Activated CD8-positive, alpha-beta memory T cell treated with anti-CD3 and anti-CD28 coated beads, Interleukin-2, amount 10 ng/mL, durations not matched to agents 7 days and 5 days (primary cell): ENCODE measurements at regions not wholly inside any gene's neighbourhood (a gene's known extent, or its start where the extent isn't known, plus 50 kb on each side); places are given as distances from the start of the nearest gene placed in this dataset.
A peak's percentile ranks its signal among the peaks of the same experiment; 100 is the strongest.
"Not testable (repeated sequence)": the region's sequence is repeated elsewhere in the genome, so short reads cannot be mapped to it uniquely, and the experiment has no call there.

ENCODE experiments used
- ATAC-seq: fragments of 150-1000 bp; cut with Tn5 transposase; one replicate; pipeline ENCODE4 v1.10.0; 2021; ENCODE audit warnings: moderate library complexity
- CTCF ChIA-PET: fragments of 350-600 bp; sonication (Branson Sonifier 250); formaldehyde crosslinking; loops from one replicate; lab custom pipeline; 2021; ENCODE audit warnings: antibody characterized with exemption; lab: Charles Lee
- DNase-seq: peaks from one replicate; pipeline ENCODE4 v3.0.0-alpha.2; 2020
- H3K27ac Mint-ChIP-seq: one replicate; pipeline ENCODE4 v1.8.0; 2021; ENCODE audit warnings: mild to moderate bottlenecking, mixed read lengths
- H3K27me3 Mint-ChIP-seq: one replicate; pipeline ENCODE4 v1.8.0; 2021; ENCODE audit warnings: mixed read lengths
- H3K36me3 Mint-ChIP-seq: one replicate; pipeline ENCODE4 v1.8.0; 2021; ENCODE audit warnings: mild to moderate bottlenecking, mixed read lengths
- H3K4me1 Mint-ChIP-seq: one replicate; pipeline ENCODE4 v1.8.0; 2021; ENCODE audit warnings: mixed read lengths
- H3K4me3 Mint-ChIP-seq: one replicate; pipeline ENCODE4 v1.8.0; 2021; ENCODE audit warnings: mild to moderate bottlenecking, moderate library complexity, mixed read lengths
- H3K9me3 Mint-ChIP-seq: one replicate; pipeline ENCODE4 v1.8.0; 2022; ENCODE audit warnings: low read depth, mixed read lengths

DNA sequence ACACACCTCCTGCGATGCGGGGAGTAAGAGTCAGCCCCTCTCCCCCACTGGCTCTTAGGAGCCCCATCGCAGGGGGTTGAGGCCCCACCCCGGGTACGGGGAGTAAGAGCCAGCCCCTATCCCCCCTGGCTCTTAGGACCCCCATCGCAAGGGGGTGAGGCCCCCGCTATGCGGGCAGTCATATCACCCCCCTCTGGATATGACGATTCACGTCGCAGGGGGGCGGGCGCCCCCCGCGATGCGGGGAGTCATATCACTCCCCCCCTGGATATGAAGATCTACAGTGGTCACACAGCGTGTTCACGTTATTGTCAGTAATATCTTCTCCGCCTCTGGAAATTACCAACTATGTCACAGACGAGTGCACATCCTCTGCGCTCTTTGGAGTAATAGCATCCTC lies 61.1 kb downstream of the DEFB131A start:
- H3K9me3 Mint-ChIP-seq, ATAC-seq, H3K36me3 Mint-ChIP-seq, H3K4me1 Mint-ChIP-seq, H3K27me3 Mint-ChIP-seq, H3K4me3 Mint-ChIP-seq, DNase-seq, CTCF ChIA-PET, H3K27ac Mint-ChIP-seq: not testable (repeated sequence)

DNA sequence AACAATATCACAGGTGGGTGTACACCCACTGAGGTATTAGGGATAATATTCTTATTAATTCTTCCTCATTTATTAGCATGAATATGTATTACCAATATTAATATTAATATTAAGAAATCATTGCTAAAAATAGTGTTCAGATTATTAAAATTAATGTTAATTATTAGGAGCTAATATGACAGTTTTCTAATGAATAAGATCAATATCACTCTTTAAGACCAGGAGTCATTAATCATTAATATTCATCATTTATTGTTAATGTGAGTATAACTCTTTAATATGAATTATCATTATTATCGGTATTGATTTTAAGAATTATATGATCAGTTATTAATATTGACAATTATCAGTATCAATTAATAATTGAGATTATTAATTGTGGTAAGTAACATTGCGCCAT lies 62.5 kb downstream of the DEFB131A start:
- DNase-seq, H3K4me1 Mint-ChIP-seq, ATAC-seq, H3K27ac Mint-ChIP-seq, H3K27me3 Mint-ChIP-seq, CTCF ChIA-PET, H3K9me3 Mint-ChIP-seq, H3K36me3 Mint-ChIP-seq, H3K4me3 Mint-ChIP-seq: not testable (repeated sequence)

DNA sequence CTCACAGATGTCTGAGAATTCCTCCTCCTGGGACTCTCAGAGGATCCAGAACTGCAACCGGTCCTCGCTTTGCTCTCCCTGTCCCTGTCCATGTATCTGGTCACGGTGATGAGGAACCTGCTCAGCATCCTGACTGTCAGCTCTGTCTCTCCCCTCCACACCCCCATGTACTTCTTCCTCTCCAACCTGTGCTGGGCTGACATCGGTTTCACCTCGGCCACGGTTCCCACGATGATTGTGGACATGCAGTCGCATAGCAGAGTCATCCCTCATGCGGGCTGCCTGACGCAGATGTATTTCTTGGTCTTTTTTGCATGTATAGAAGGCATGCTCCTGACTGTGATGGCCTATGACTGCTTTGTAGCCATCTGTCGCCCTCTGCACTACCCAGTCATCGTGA lies 68.7 kb downstream of the DEFB131A start:
- H3K9me3 Mint-ChIP-seq, CTCF ChIA-PET, DNase-seq, H3K27ac Mint-ChIP-seq, H3K4me1 Mint-ChIP-seq, ATAC-seq, H3K27me3 Mint-ChIP-seq, H3K36me3 Mint-ChIP-seq, H3K4me3 Mint-ChIP-seq: not testable (repeated sequence)

DNA sequence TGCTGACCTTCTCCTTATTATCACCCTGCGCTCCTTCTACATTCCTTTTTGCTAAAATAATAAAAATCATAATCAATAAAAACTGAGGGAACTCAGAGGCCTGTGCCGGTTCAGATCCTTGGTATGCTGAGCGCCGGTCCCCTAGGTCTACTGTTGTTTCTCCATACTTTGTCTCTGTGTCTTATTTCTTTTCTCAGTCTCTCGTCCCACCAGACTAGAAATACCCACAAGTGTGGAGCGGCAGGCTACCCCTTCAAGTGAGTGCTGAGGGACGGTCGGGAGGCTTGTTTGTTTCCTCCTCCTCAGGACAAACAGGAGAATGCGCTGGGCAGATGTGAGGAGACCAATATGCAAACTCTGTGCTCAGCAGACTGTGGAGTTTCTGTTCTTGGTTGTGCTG lies 75.4 kb downstream of the DEFB131A start:
- H3K4me3 Mint-ChIP-seq, DNase-seq, H3K9me3 Mint-ChIP-seq, H3K36me3 Mint-ChIP-seq, H3K27me3 Mint-ChIP-seq, H3K27ac Mint-ChIP-seq, ATAC-seq, H3K4me1 Mint-ChIP-seq, CTCF ChIA-PET: not testable (repeated sequence)

DNA sequence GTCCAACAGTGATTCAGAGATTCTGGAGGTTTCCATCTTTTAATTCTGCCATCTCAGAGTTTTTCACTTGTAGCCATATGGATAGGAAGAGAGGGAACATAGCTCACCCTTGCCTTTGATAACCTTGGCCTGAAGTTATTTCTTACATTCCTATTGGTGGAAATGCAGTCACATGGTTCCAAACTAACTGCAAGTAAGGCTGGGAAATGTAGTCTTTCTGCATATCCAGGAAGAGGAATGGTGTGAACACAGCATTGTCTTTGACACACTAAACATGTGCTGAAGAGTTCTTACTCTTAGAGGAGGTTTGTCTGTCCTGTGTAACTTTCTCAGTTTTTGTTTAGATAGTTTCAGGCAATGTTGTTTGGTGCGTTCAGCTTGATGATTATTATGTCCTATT lies 78.7 kb downstream of the DEFB131A start:
- CTCF ChIA-PET = interaction anchor here (1.2 kb wide), 1 partner anchor 10 kb away, joined by 4 read pairs; no protein-coding TSS in a partner anchor
- not testable (repeated sequence) for H3K36me3 Mint-ChIP-seq, H3K27me3 Mint-ChIP-seq, H3K4me1 Mint-ChIP-seq, DNase-seq, H3K4me3 Mint-ChIP-seq, H3K27ac Mint-ChIP-seq, H3K9me3 Mint-ChIP-seq, ATAC-seq

DNA sequence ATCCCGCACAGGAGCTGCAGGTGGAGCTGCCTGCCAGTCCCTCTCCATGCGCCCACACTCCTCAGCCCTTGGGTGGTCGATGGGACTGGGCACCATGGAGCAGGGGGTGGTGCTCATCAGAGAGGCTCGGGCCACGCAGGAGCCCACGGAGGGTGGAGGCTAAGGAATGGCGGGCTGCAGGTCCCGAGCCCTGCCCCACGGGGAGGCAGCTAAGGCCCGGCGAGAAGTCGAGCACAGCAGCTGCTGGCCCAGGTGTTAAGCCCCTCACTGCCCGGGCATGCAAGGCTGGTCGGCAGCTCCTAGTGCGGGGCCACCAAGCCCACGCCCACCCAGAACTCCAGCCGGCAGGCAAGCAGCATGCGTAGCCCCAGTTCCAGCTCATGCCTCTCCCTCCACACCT lies 80.2 kb downstream of the DEFB131A start:
- H3K4me3 Mint-ChIP-seq, CTCF ChIA-PET, ATAC-seq, H3K9me3 Mint-ChIP-seq, DNase-seq, H3K27ac Mint-ChIP-seq, H3K36me3 Mint-ChIP-seq, H3K4me1 Mint-ChIP-seq: not testable (repeated sequence)
- H3K27me3 Mint-ChIP-seq = peaks cover 11% of the 10 kb centered on the region

DNA sequence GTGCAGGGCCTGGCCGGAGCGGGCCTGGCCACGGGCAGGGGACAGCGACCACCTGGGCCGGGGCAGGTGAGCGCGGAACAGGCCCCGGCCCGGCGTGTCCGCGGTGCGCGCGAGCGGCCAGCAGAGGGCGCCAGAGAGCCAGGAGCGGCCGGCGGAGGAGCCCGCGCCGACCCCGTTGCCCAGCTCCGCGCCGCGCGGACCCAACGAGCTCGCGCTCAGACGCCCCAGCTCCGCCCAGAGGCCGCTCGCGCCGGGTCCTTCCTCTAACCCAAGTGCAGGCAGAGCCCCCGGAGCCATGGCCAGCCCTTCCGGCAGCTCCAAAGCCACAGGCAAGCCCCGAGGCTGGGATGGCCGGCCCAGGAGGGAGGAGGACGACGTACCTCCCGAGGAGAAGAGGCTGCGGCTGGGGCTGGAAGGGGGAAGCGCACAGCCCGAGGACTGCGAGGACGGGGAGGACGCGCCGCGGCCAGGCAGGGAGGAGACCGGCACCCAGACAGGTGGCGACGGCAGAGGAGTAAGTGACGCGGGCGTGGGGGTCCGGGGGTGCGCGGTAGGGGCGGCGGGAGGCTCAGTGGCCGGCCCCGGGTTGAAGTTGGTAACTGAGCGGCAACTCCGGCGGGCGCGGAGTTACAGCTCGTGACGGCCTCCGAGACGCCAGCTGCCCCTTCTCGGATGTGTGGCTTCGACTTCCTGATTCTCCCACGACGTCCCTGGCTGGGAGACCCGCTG lies 88.1 kb downstream of the DEFB131A start:
- H3K4me1 Mint-ChIP-seq, H3K27ac Mint-ChIP-seq, H3K36me3 Mint-ChIP-seq, H3K9me3 Mint-ChIP-seq: not testable (repeated sequence)
- CTCF ChIA-PET = interaction anchor here (0.8 to 2.0 kb wide), 7 partner anchors 10 to 216 kb away, joined by 3 to 9 read pairs (median 3); no protein-coding TSS in a partner anchor
- DNase-seq (peak; percentile 61), ATAC-seq (peak; percentile 69)
- H3K4me3 Mint-ChIP-seq = peak overlapping the region; percentile 20
- peaks cover 24% of the 10 kb centered on the region for H3K27me3 Mint-ChIP-seq

DNA sequence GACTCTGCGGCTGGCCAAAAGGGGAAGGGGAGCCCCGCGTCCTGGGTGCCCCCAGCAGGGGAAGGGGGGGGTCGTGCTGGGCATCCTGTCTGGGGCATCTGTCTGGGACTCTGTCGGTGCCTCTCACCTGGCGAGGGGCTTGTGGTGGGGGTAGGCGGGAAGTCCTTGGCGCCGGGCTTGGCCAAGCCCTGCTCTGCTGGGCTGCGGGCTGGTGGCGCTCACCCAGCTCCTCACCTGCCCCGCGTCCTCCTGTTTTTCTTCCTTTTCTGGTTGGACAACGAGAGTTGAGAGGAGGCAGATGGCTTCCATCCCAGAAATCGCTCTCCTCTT lies 88.6 kb downstream of the DEFB131A start:
- DNase-seq, H3K36me3 Mint-ChIP-seq, ATAC-seq, H3K4me1 Mint-ChIP-seq, H3K9me3 Mint-ChIP-seq, H3K27ac Mint-ChIP-seq: not testable (repeated sequence)
- CTCF ChIA-PET = interaction anchor here (0.8 to 2.0 kb wide), 6 partner anchors 10 to 216 kb away, joined by 3 to 9 read pairs (median 3); no protein-coding TSS in a partner anchor
- H3K4me3 Mint-ChIP-seq = peak overlapping the region; percentile 20
- peaks cover 23% of the 10 kb centered on the region for H3K27me3 Mint-ChIP-seq

DNA sequence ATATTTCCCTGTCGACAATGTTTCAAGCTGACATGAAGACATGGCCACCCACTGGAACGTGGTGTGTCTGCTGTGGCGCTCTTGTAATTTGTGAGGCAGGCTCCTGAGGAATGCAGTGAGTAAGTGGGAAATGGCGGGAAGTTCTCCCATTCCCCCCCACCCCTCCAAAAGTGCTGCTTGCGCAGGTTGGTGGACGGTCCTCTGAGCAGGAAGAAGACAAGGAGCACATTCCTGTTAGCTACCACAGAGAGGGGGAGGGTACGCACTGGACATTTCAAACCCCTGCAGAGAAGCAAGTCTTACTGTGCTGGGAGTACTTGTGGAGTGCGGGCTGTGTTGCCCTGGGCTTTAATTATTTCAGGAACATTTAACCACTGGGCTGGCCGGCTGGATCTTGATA lies 92.9 kb downstream of the DEFB131A start:
- H3K4me3 Mint-ChIP-seq, CTCF ChIA-PET, H3K36me3 Mint-ChIP-seq, DNase-seq, H3K27ac Mint-ChIP-seq, H3K4me1 Mint-ChIP-seq, H3K9me3 Mint-ChIP-seq, ATAC-seq: not testable (repeated sequence)
- H3K27me3 Mint-ChIP-seq = peaks cover 16% of the 10 kb centered on the region

DNA sequence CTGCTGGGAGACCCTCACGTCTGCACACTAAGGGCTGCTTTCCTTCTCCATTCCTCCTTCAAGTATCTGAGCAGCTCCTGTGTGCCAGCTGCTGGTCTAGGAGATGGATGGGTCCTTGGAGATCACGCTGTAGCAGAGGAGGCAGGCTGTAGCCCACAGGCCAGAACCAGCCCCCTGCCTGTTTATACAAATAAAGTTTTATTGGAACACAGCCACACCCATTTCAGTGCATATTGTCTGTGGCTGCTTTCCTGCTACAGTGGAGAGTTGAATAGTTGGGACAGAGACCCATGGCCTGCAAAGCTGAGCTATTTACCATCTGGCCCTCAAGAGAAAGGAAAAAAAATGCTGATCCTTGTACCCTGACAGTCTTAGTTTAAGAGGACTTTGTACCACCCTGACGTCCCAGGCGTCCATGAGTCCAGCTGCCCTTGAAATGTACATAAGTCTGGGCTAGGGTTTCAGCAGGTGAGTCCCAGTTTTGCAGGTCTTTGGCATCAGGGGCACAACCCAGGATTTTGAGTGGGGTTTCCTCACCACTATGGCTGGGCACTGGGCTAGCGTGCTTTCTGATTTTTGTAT lies 95.8 kb downstream of the DEFB131A start:
- H3K9me3 Mint-ChIP-seq, DNase-seq, H3K27ac Mint-ChIP-seq, ATAC-seq, H3K27me3 Mint-ChIP-seq, H3K4me1 Mint-ChIP-seq, H3K36me3 Mint-ChIP-seq, H3K4me3 Mint-ChIP-seq, CTCF ChIA-PET: not testable (repeated sequence)

DNA sequence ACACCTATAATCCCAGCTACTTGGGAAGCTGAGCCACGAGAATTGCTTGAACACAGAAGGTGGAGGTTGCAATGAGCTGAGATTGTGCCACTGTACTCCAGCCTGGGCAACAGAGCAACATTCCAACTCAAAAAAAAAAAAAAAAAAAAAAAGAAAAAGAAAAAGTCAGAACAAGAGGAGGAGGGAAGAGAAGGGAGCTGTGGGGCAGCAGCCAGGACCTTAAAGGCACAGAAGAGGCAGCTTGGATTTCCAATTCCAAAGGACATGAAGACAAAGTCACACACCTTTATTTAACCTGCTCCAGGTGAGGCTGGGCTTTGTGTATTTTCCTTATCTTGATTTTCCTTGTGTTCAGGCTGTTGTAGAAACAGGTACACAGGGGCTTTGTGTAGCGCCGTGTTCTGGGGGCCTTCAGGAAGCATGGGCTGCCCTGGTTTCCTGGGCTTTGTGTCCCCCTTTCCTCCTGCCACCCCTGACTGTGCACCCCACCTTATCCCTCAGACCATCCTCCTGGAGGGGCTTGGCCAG lies 97.2 kb downstream of the DEFB131A start:
- H3K4me1 Mint-ChIP-seq, H3K4me3 Mint-ChIP-seq, ATAC-seq, H3K27ac Mint-ChIP-seq, H3K27me3 Mint-ChIP-seq, CTCF ChIA-PET, H3K9me3 Mint-ChIP-seq, DNase-seq, H3K36me3 Mint-ChIP-seq: not testable (repeated sequence)

DNA sequence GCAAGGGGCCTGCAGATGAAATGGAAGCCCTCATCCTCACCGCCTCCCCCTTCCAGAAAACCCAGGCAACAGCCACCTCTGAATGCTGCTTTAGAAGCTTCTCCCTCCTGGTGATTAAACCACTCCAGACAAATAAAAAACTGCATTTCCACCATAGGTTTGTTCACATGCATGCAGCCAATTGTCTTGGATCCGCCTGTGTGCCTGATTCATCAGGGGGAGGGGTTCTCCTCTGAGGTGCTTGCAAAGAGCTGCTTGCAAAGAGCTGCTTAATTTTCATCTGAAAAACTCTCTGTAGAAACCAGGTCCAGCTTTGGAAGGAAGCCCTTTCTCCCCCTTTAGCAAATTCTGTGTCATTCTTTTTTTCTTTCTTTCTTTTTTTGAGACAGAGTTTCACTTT lies 100.6 kb downstream of the DEFB131A start:
- DNase-seq, H3K4me3 Mint-ChIP-seq, H3K9me3 Mint-ChIP-seq, ATAC-seq, H3K36me3 Mint-ChIP-seq, H3K27ac Mint-ChIP-seq, H3K27me3 Mint-ChIP-seq, H3K4me1 Mint-ChIP-seq, CTCF ChIA-PET: not testable (repeated sequence)

DNA sequence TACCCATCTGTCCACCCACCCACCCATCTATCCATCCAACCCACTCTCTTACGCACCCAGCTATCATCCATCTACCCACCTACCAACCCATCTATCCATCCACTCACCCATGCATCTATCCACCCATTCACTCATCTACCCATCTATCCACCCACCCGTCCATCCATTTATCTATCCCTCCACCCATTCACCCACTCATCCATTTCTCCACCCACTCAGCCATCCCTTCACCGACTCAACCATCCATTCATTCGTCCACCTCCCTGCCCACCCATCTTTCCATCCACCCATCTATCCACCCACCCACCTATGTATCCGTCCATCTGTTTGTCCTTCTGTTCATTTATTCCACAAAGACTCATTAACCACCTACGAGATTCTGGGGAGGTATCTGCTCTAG lies 103.3 kb downstream of the DEFB131A start:
- H3K27me3 Mint-ChIP-seq, H3K4me1 Mint-ChIP-seq, H3K9me3 Mint-ChIP-seq, H3K36me3 Mint-ChIP-seq, DNase-seq, H3K4me3 Mint-ChIP-seq, CTCF ChIA-PET, H3K27ac Mint-ChIP-seq, ATAC-seq: not testable (repeated sequence)

DNA sequence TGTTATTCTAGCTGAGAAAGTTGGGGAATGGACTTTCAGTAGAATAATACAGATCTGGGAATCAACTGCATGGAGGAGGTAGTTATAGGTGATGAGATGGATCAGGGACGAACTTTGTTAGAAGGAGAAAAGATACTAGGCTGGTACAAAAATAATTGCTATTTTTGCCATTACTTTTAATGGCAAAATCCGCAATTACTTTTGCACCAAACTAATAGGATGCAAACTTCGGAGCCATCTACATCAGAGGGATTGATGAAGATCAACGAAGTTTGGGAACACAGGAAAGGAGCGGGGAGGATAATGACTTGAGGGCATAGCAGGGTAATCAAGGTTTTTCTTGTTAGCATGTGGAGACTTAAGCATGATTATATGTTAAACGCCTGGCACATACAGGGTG lies 111.9 kb downstream of the DEFB131A start:
- CTCF ChIA-PET = not testable (repeated sequence)

More for the DNA sequence above, 111.9 kb downstream of the DEFB131A start:
- not testable (repeated sequence) for ATAC-seq, H3K4me3 Mint-ChIP-seq, H3K36me3 Mint-ChIP-seq, H3K27ac Mint-ChIP-seq, H3K4me1 Mint-ChIP-seq, DNase-seq, H3K27me3 Mint-ChIP-seq, H3K9me3 Mint-ChIP-seq
